ENCODE measurements at regions not wholly inside any gene's neighbourhood (a gene's known extent, or its start where the extent isn't known, plus 50 kb on each side); places are given as distances from the start of the nearest gene placed in this dataset.

- no peak for TF ChIP-seq YBX1 (IDR thresholded peaks at IDR 0.05)
- TF ChIP-seq CLOCK (CRISPR knock-in tag; IDR thresholded peaks at IDR 0.05; ENCODE audit: borderline replicate concordance), result no peak
- no peak for TF ChIP-seq POLR3A (IDR thresholded peaks at IDR 0.05; ENCODE audit: borderline replicate concordance, extremely low read depth, insufficient read depth, insufficient read length)
- TF ChIP-seq TSC22D4 (tag; IDR thresholded peaks at IDR 0.05), result no peak
- TF ChIP-seq SMAD4 (CRISPR knock-in tag; conservative IDR thresholded peaks at IDR 0.05), result no peak
- TF ChIP-seq HMG20B (CRISPR knock-in tag; IDR thresholded peaks at IDR 0.05), result no peak
Observed at GRCh38 chr17:77382356-77382911, 241.7 kb downstream of the SEC14L1 start.
